K562 (cell line): ENCODE measurements at regions not wholly inside any gene's neighbourhood (a gene's known extent, or its start where the extent isn't known, plus 50 kb on each side); places are given as distances from the start of the nearest gene placed in this dataset.

Experiments used
- ATAC-seq: fragments of 200-7000 bp; cut with Tn5 transposase; 3 replicates; pipeline ENCODE4 v1.9.1; 2020; ENCODE audit warnings: moderate library complexity
- BruUV-seq: library from RNA; stranded (reverse); fragments of 400-500 nt; replicated peaks from 2 replicates; lab custom pipeline; 2021; lab: Mats Ljungman, UMichigan
- CTCF ChIA-PET: fragments of 300-600 bp; formaldehyde crosslinking; extraction: SDS; loops from one replicate; lab custom pipeline; 2021; ENCODE audit warnings: low intra/inter-chr PET ratio; lab: Yijun Ruan, JAX
- POLR2A ChIA-PET: fragments of 300-600, 350-650 bp; sonication (Branson Sonifier 250); formaldehyde crosslinking; extraction: SDS; loops from one replicate; lab custom pipeline; 2021; ENCODE audit warnings: antibody characterized with exemption, inconsistent platforms; lab: Yijun Ruan, JAX
- DNase-seq, 4 experiments: peaks; one replicate each; pipeline versions ENCODE4 v3.0.0 to v3.0.0-alpha.2; 2011 to 2018; ENCODE audit warnings: low spot score in 3 of 4, mixed read lengths in 3 of 4; ENCODE audit errors: extremely low read depth in 1 of 4
- FAIRE-seq: peaks from 2 replicates; lab custom pipeline; 2011; peaks lifted over from hg19 to GRCh38; lab: Jason Lieb, UNC
- H2AFZ ChIP-seq: 2 replicates; pipeline ENCODE4 v1.6.0; 2011; ENCODE audit warnings: low read depth, low read length, control low read depth, inconsistent platforms
- H3K27ac ChIP-seq: fragments of 200-600 bp; 3 replicates; pipeline ENCODE4 v1.8.0; 2011; ENCODE audit warnings: low read depth, mild to moderate bottlenecking, control low read depth, inconsistent platforms, low read length, moderate library complexity, mixed read lengths; ENCODE audit errors: extremely low read depth
- H3K27me3 ChIP-seq, 2 experiments: fragments of 300-600 bp in 1 of 2; 2 replicates in 1 of 2; 3 replicates in 1 of 2; pipeline versions ENCODE4 v1.6.0 to v1.8.0; 2011; ENCODE audit warnings: inconsistent platforms in 2 of 2, low read length in 2 of 2, mild to moderate bottlenecking in 1 of 2, mixed read lengths in 1 of 2, moderate library complexity in 1 of 2; ENCODE audit not compliant: control insufficient read depth in 2 of 2, insufficient read depth in 2 of 2
- H3K36me3 ChIP-seq: fragments of 300-600 bp; 3 replicates; pipeline ENCODE4 v1.8.0; 2011; ENCODE audit warnings: mild to moderate bottlenecking, low read length, inconsistent platforms; ENCODE audit not compliant: control insufficient read depth, insufficient read depth
- H3K4me1 ChIP-seq, 2 experiments: fragments of 200-600 bp in 1 of 2; replicated peaks in 1 of 2; 2 replicates in 1 of 2; 3 replicates in 1 of 2; pipeline versions ENCODE4 v1.5.1 to v1.8.0; 2011; ENCODE audit warnings: inconsistent platforms in 2 of 2, low read length in 2 of 2, mild to moderate bottlenecking in 1 of 2, mixed read lengths in 1 of 2, moderate library complexity in 1 of 2; ENCODE audit not compliant: control insufficient read depth in 2 of 2, insufficient read depth in 2 of 2
- H3K4me2 ChIP-seq: 2 replicates; pipeline ENCODE4 v1.6.1; 2011; ENCODE audit warnings: low read length, control low read depth, inconsistent platforms, mixed read lengths; ENCODE audit not compliant: insufficient read depth
- H3K4me3 ChIP-seq: fragments of 200-600 bp; sonication (generic), shearing (Covaris generic); 2 replicates; pipeline ENCODE4 v1.5.1; 2016; ENCODE audit warnings: control low read depth, inconsistent platforms
- H3K79me2 ChIP-seq: fragments of 200-600 bp; 3 replicates; pipeline ENCODE4 v1.8.0; 2011; ENCODE audit warnings: low read length, inconsistent platforms; ENCODE audit not compliant: control insufficient read depth, insufficient read depth
- H3K9ac ChIP-seq, 2 experiments: 2 replicates each; pipeline versions ENCODE4 v1.6.0 to v1.6.1; 2011; ENCODE audit warnings: low read depth in 2 of 2, low read length in 2 of 2, control low read depth in 1 of 2, inconsistent platforms in 1 of 2, mild to moderate bottlenecking in 1 of 2, mixed read lengths in 1 of 2; ENCODE audit not compliant: insufficient read depth in 1 of 2
- H3K9me1 ChIP-seq: one replicate; pipeline ENCODE4 v1.6.0; 2011; ENCODE audit warnings: inconsistent platforms, mild to moderate bottlenecking, low read length, moderate library complexity; ENCODE audit not compliant: control insufficient read depth, insufficient read depth
- H3K9me3 ChIP-seq: replicated peaks from 2 replicates; pipeline ENCODE4 v1.5.1; 2011; ENCODE audit warnings: low read depth, low read length, inconsistent platforms; ENCODE audit not compliant: control insufficient read depth, insufficient read depth
- H4K20me1 ChIP-seq: replicated peaks from 2 replicates; pipeline ENCODE4 v1.6.1; 2011; ENCODE audit warnings: low read length, inconsistent platforms, mixed read lengths; ENCODE audit not compliant: control insufficient read depth, insufficient read depth
- CSDE1 ChIP-seq, 2 experiments: fragments of 450-650 bp; IDR thresholded peaks; 2 replicates each; pipeline ENCODE4 v1.6.1; 2016; ENCODE audit warnings: mild to moderate bottlenecking in 1 of 2
- EZH2 ChIP-seq: IDR thresholded peaks from 2 replicates; pipeline ENCODE4 v1.6.1; 2012; ENCODE audit warnings: low read depth, mild to moderate bottlenecking, inconsistent platforms, low read length, borderline replicate concordance
- HOXB6 ChIP-seq: fragments of 250-450 bp; sonication (Bioruptor Pico); IDR thresholded peaks from 2 replicates; pipeline ENCODE4 v1.5.1; 2022; ENCODE audit warnings: mild to moderate bottlenecking, borderline replicate concordance
- ILF3 ChIP-seq: fragments of 450-650 bp; IDR thresholded peaks from 2 replicates; pipeline ENCODE4 v1.6.1; 2018; ENCODE audit warnings: antibody characterized with exemption, mild to moderate bottlenecking, moderate library complexity, borderline replicate concordance
- KLF13 ChIP-seq: fragments of 450-650 bp; IDR thresholded peaks from 2 replicates; pipeline ENCODE4 v1.6.1; 2016; ENCODE audit warnings: missing genetic modification characterization, low read depth, mild to moderate bottlenecking, missing compliant biosample characterization, moderate library complexity, borderline replicate concordance
- MED1 ChIP-seq: sonication (generic); formaldehyde crosslinking; IDR thresholded peaks from 2 replicates; pipeline ENCODE4 v1.8.1; 2023; ENCODE audit warnings: missing genetic modification reagents, borderline replicate concordance
- NELFE ChIP-seq: IDR thresholded peaks from 2 replicates; pipeline ENCODE4 v1.6.1; 2011; ENCODE audit warnings: mild to moderate bottlenecking; ENCODE audit not compliant: insufficient read depth, insufficient read length
- TAF15 ChIP-seq: fragments of 200-400 bp; formaldehyde crosslinking; IDR thresholded peaks from 2 replicates; pipeline ENCODE4 v1.6.1; 2017; ENCODE audit warnings: mild to moderate bottlenecking, low read depth, low read length, moderate library complexity
- TCF7 ChIP-seq: sonication (generic); IDR thresholded peaks from 2 replicates; pipeline ENCODE4 v1.6.1; 2016; ENCODE audit warnings: antibody characterized with exemption, borderline replicate concordance
- TFE3 ChIP-seq: fragments of 450-650 bp; formaldehyde crosslinking; IDR thresholded peaks from 2 replicates; pipeline ENCODE4 v1.4.0; 2020; ENCODE audit warnings: mild to moderate bottlenecking, mixed read lengths
- VEZF1 ChIP-seq: fragments of 200-800 bp; sonication (Bioruptor generic); IDR thresholded peaks from 2 replicates; pipeline ENCODE4 v1.6.1; 2017; ENCODE audit warnings: missing genetic modification characterization, missing compliant biosample characterization
- ZBTB1 ChIP-seq: sonication (generic); formaldehyde crosslinking; IDR thresholded peaks from 2 replicates; pipeline ENCODE4 v1.8.1; 2023; ENCODE audit warnings: missing genetic modification reagents, low read depth, mild to moderate bottlenecking, borderline replicate concordance
- ZNF644 ChIP-seq: fragments of 200-800 bp; sonication (Bioruptor generic); IDR thresholded peaks from 2 replicates; pipeline ENCODE4 v1.6.1; 2016; ENCODE audit warnings: low read depth, missing genetic modification characterization, missing compliant biosample characterization
- ZNF764 ChIP-seq: fragments of 250-450 bp; sonication (Bioruptor Pico); IDR thresholded peaks from 2 replicates; pipeline ENCODE4 v1.4.0; 2020; ENCODE audit warnings: low read depth, mild to moderate bottlenecking, moderate library complexity
- WGBS: fragments of 100-300 bp; shearing (Covaris generic); methylation state at CpG from one replicate; pipeline ENCODE4 v1.1.6; 2016; ENCODE audit warnings: low coverage, mixed read lengths; ENCODE audit not compliant: insufficient coverage; ENCODE audit errors: missing lambda C conversion rate; 5-methylcytosine and 5-hydroxymethylcytosine counted together
- in situ Hi-C: fragments of 300-500 bp; cut with MboI; formaldehyde crosslinking; loops from 4 replicates; pipeline ENCODE4 v1.15.0; 2018; ENCODE audit warnings: inconsistent platforms, mixed read lengths
- intact Hi-C: fragments of 100-400 bp; cut with micrococcal nuclease; formaldehyde crosslinking; loops from 2 replicates; pipeline ENCODE4 v1.14.2; 2022
- TF ChIP-seq, protein P1 (sequence below): sonication (generic); formaldehyde crosslinking; IDR thresholded peaks from 2 replicates; pipeline ENCODE4 v1.8.1; 2023; ENCODE audit warnings: mild to moderate bottlenecking, missing genetic modification reagents, moderate library complexity
- TF ChIP-seq, protein P2 (sequence below): sonication (generic); formaldehyde crosslinking; IDR thresholded peaks from 2 replicates; pipeline ENCODE4 v1.9.0; 2022; ENCODE audit warnings: mild to moderate bottlenecking, missing genetic modification reagents
- TF ChIP-seq, protein P3 (sequence below), 2 experiments: fragments of 450-650 bp; conservative IDR thresholded peaks; 2 replicates each; pipeline ENCODE4 v1.6.1; 2017; ENCODE audit warnings: mild to moderate bottlenecking in 2 of 2, moderate library complexity in 2 of 2

DNA sequence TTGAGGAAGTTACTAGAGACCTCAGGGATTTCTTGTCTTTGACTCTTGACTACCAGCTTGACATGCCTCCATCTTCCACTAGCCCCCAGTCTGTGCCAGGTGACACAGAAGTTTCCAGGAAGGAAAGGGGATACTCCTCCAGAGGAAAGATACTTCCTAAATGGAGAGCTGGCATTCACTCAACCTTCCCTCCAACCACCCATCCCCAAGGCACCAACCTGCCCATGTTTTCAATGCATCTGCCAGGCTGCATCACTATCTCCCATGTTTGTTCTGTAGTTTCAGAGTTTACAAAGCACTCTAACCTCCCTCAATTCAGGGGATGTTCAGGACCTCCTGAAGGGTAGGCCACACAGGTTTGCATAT is 198.4 kb upstream of the LPP start (continued):
- TF ChIP-seq ILF3 (no peak), KLF13 (tag) (no peak), EZH2 (no peak), TFE3 (no peak), MED1 (CRISPR knock-in tag) (no peak), ZNF764 (CRISPR knock-in tag) (no peak), HOXB6 (no peak), ZNF644 (tag) (no peak)
- TF ChIP-seq, protein P1, sequence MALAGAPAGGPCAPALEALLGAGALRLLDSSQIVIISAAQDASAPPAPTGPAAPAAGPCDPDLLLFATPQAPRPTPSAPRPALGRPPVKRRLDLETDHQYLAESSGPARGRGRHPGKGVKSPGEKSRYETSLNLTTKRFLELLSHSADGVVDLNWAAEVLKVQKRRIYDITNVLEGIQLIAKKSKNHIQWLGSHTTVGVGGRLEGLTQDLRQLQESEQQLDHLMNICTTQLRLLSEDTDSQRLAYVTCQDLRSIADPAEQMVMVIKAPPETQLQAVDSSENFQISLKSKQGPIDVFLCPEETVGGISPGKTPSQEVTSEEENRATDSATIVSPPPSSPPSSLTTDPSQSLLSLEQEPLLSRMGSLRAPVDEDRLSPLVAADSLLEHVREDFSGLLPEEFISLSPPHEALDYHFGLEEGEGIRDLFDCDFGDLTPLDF (CRISPR knock-in tag) = no peak

GRCh38 chr3:187957165-187957581 is 196.8 kb upstream of the LPP start:
- 0% methylated on average over 5 of the region's 5 CpGs for WGBS
- ATAC-seq = no peak
- no peak overlapping the region for H3K4me3 ChIP-seq
- no peaks in the 10 kb centered on the region for H3K36me3 ChIP-seq
- no peak for DNase-seq
- intact Hi-C loops (no loop called here), in situ Hi-C loops (no loop called here)
- ChIA-PET CTCF (no interaction called here), POLR2A (no interaction called here)
- no peak overlapping the region for H2AFZ ChIP-seq
- no peaks in the 10 kb centered on the region for H4K20me1 ChIP-seq
- no peak overlapping the region for H3K27ac ChIP-seq
- no peaks in the 10 kb centered on the region for H3K79me2 ChIP-seq
- no TSS peak for BruUV-seq
- peaks cover 0 to 1% of the 10 kb centered on the region in 2 experiments; a peak in 1 of 5 replicates for H3K4me1 ChIP-seq
- H3K4me2 ChIP-seq = no peak overlapping the region
- no peaks in the 10 kb centered on the region for H3K9me1 ChIP-seq
- H3K27me3 ChIP-seq = peaks cover 0 to 4% of the 10 kb centered on the region in 2 experiments; a peak in 1 of 5 replicates
- no peaks in the 10 kb centered on the region for H3K9me3 ChIP-seq
- H3K9ac ChIP-seq = no peak overlapping the region
- FAIRE-seq = no peak
- TF ChIP-seq TAF15 (no peak), CSDE1 (IDR thresholded peaks at IDR 0.05) (no peak), VEZF1 (CRISPR knock-in tag) (no peak), NELFE (no peak), TCF7 (no peak), ZBTB1 (CRISPR knock-in tag) (no peak)
- TF ChIP-seq, protein P2, sequence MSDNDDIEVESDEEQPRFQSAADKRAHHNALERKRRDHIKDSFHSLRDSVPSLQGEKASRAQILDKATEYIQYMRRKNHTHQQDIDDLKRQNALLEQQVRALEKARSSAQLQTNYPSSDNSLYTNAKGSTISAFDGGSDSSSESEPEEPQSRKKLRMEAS (CRISPR knock-in tag) = no peak
- TF ChIP-seq, protein P3, sequence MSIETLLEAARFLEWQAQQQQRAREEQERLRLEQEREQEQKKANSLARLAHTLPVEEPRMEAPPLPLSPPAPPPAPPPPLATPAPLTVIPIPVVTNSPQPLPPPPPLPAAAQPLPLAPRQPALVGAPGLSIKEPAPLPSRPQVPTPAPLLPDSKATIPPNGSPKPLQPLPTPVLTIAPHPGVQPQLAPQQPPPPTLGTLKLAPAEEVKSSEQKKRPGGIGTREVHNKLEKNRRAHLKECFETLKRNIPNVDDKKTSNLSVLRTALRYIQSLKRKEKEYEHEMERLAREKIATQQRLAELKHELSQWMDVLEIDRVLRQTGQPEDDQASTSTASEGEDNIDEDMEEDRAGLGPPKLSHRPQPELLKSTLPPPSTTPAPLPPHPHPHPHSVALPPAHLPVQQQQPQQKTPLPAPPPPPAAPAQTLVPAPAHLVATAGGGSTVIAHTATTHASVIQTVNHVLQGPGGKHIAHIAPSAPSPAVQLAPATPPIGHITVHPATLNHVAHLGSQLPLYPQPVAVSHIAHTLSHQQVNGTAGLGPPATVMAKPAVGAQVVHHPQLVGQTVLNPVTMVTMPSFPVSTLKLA (conservative IDR thresholded peaks at IDR 0.05) = no peak
